Motor neuron (in vitro differentiated cells): ENCODE measurements at regions not wholly inside any gene's neighbourhood (a gene's known extent, or its start where the extent isn't known, plus 50 kb on each side); places are given as distances from the start of the nearest gene placed in this dataset.
"Not testable (repeated sequence)": the region's sequence is repeated elsewhere in the genome, so short reads cannot be mapped to it uniquely, and the experiment has no call there.

Experiments used
- ATAC-seq, 8 experiments: fragments of 200-7000 bp; cut with Tn5 transposase; replicated peaks in 6 of 8; 2 replicates each; pipeline ENCODE4 v1.8.0; 2021; ENCODE audit warnings: mild to moderate bottlenecking in 8 of 8, moderate library complexity in 8 of 8
- H3K27ac ChIP-seq, 2 donors: fragments of 250-450 bp; sonication (Bioruptor Pico); 2 replicates each; pipeline ENCODE4 v1.9.0; 2021; ENCODE audit warnings: antibody characterized with exemption in 2 of 2, mild to moderate bottlenecking in 2 of 2, moderate library complexity in 1 of 2
- H3K4me1 ChIP-seq, 2 donors: fragments of 250-450 bp; sonication (Bioruptor Pico); replicated peaks in 1 of 2; 2 replicates each; pipeline ENCODE4 v1.6.1; 2021; ENCODE audit warnings: antibody characterized with exemption in 2 of 2, mild to moderate bottlenecking in 2 of 2, moderate library complexity in 1 of 2
- H3K4me3 ChIP-seq, 5 donors: fragments of 250-450 bp; sonication (Bioruptor Pico); 2 replicates each; pipeline ENCODE4 v1.9.0; 2021; ENCODE audit warnings: antibody characterized with exemption in 5 of 5, mild to moderate bottlenecking in 5 of 5, moderate library complexity in 4 of 5
- WGBS, 10 experiments: fragments of 450-650 bp; shearing (Covaris generic); methylation state at CpG; one replicate each; pipeline ENCODE4 v1.0.0; 2022; 5-methylcytosine and 5-hydroxymethylcytosine counted together
- in situ Hi-C, 9 experiments: fragments of 400-800 bp; cut with MboI; loops; one replicate each; pipeline ENCODE4 v1.15.0; 2021; ENCODE audit warnings: low sequenced_read_pairs in 9 of 9, low pct_unique_long_range_greater_than_20kb in 2 of 9; ENCODE audit not compliant: unreplicated experiment in 9 of 9

- H3K4me1 ChIP-seq, in situ Hi-C loops, H3K27ac ChIP-seq, H3K4me3 ChIP-seq, ATAC-seq: not testable (repeated sequence)
- 60% methylated on average over 1 of the region's 4 CpGs; no CpG with 5 or more reads in 9 of the 10 experiments for WGBS, 10 experiments
Measured at GRCh38 chr2:90039093-90039492, 1347.6 kb downstream of the RPIA start.

- not testable (repeated sequence) for ATAC-seq
- WGBS, 10 experiments, result 0 to 20% (median 0%) methylated on average over 1 of the region's 1 CpG; no CpG with 5 or more reads in 6 of the 10 experiments
Measured at GRCh38 chr2:90047776-90048175, 1356.3 kb downstream of the RPIA start.

GRCh38 chr2:90052113-90052631, 1360.7 kb downstream of the RPIA start:
- H3K4me3 ChIP-seq, in situ Hi-C loops, ATAC-seq, H3K4me1 ChIP-seq, H3K27ac ChIP-seq: not testable (repeated sequence)

More at GRCh38 chr2:90047776-90048175, 1356.3 kb downstream of the RPIA start:
- H3K27ac ChIP-seq, H3K4me3 ChIP-seq, in situ Hi-C loops, H3K4me1 ChIP-seq: not testable (repeated sequence)

GRCh38 chr2:90069290-90069894, 1377.9 kb downstream of the RPIA start:
- peak in 3 of 8 experiments; percentile 89 to 100 (median 99) for ATAC-seq
- H3K27ac ChIP-seq, result no peak overlapping the region
- H3K4me1 ChIP-seq, result no peaks in the 10 kb centered on the region
- H3K4me3 ChIP-seq, result no peak overlapping the region
- 0 to 70% (median 12%) methylated on average over 1 to 6 of the region's 13 CpGs; no CpG with 5 or more reads in 4 of the 10 experiments for WGBS, 10 experiments
- in situ Hi-C loops, result no loop called here

GRCh38 chr2:90076311-90076710, 1384.8 kb downstream of the RPIA start:
- WGBS, 10 experiments, result 7 to 83% (median 20%) methylated on average over 1 to 3 of the region's 3 CpGs; no CpG with 5 or more reads in 3 of the 10 experiments
- ATAC-seq, result no peak
- Histone ChIP-seq H3K4me3 (no peak overlapping the region), H3K27ac (no peak overlapping the region), H3K4me1 (no peaks in the 10 kb centered on the region)
- in situ Hi-C loops, result no loop called here

- in situ Hi-C loops, result no loop called here
- Histone ChIP-seq H3K4me1 (no peaks in the 10 kb centered on the region), H3K27ac (no peak overlapping the region), H3K4me3 (no peak overlapping the region)
- no peak for ATAC-seq
- WGBS, 10 experiments, result 0 to 90% (median 52%) methylated on average over 1 to 2 of the region's 2 CpGs; no CpG with 5 or more reads in 4 of the 10 experiments
Measured at GRCh38 chr2:90077948-90078347, 1386.5 kb downstream of the RPIA start.

- ATAC-seq, result no peak
- no peaks in the 10 kb centered on the region for H3K4me1 ChIP-seq
- in situ Hi-C loops, result no loop called here
- WGBS, 10 experiments, result 0 to 74% (median 50%) methylated on average over 1 to 5 of the region's 5 CpGs; no CpG with 5 or more reads in 1 of the 10 experiments
- H3K27ac ChIP-seq, result no peak overlapping the region
- H3K4me3 ChIP-seq, result no peak overlapping the region
Measured at GRCh38 chr2:90079374-90079773, 1387.9 kb downstream of the RPIA start.

- in situ Hi-C loops, H3K4me3 ChIP-seq, H3K4me1 ChIP-seq, H3K27ac ChIP-seq: not testable (repeated sequence)
- 0 to 25% (median 13%) methylated on average over 1 to 2 of the region's 2 CpGs; no CpG with 5 or more reads in 7 of the 10 experiments for WGBS, 10 experiments
- ATAC-seq, result peak in 3 of 8 experiments; percentile 59 to 78 (median 62)
Measured at GRCh38 chr2:90087792-90088191, 1396.3 kb downstream of the RPIA start.

GRCh38 chr2:90093571-90094270, 1402.2 kb downstream of the RPIA start:
- ATAC-seq, H3K4me3 ChIP-seq, H3K4me1 ChIP-seq, in situ Hi-C loops, H3K27ac ChIP-seq: not testable (repeated sequence)
- no CpG with 5 or more reads among the region's 4 CpGs for WGBS, 10 experiments

GRCh38 chr2:90097617-90098016, 1406.1 kb downstream of the RPIA start:
- ATAC-seq, result peak in 1 of 8 experiments; percentile 47
- H3K4me1 ChIP-seq, H3K27ac ChIP-seq, in situ Hi-C loops, H3K4me3 ChIP-seq: not testable (repeated sequence)
- WGBS, 10 experiments, result no CpG with 5 or more reads among the region's 4 CpGs

- H3K4me3 ChIP-seq, H3K4me1 ChIP-seq, in situ Hi-C loops, H3K27ac ChIP-seq: not testable (repeated sequence)
- peak in 3 of 8 experiments; percentile 37 to 73 (median 49) for ATAC-seq
- whole genome bisulfite sequencing, 10 experiments, result no CpG with 5 or more reads among the region's 4 CpGs
Measured at GRCh38 chr2:90105142-90105541, 1413.7 kb downstream of the RPIA start.

GRCh38 chr2:90123409-90123808, 1431.9 kb downstream of the RPIA start:
- ATAC-seq, H3K27ac ChIP-seq, in situ Hi-C loops, H3K4me3 ChIP-seq, H3K4me1 ChIP-seq: not testable (repeated sequence)
- 0 to 80% methylated on average over 1 of the region's 4 CpGs; no CpG with 5 or more reads in 8 of the 10 experiments for WGBS, 10 experiments

- H3K27ac ChIP-seq, H3K4me1 ChIP-seq, in situ Hi-C loops, ATAC-seq, H3K4me3 ChIP-seq: not testable (repeated sequence)
- no CpG with 5 or more reads among the region's 1 CpG for WGBS, 10 experiments
Measured at GRCh38 chr2:90139046-90139445, 1447.6 kb downstream of the RPIA start.
